GM18519 (cell line): ENCODE measurements at regions not wholly inside any gene's neighbourhood (a gene's known extent, or its start where the extent isn't known, plus 50 kb on each side); places are given as distances from the start of the nearest gene placed in this dataset.
"Not testable (repeated sequence)": the region's sequence is repeated elsewhere in the genome, so short reads cannot be mapped to it uniquely, and the experiment has no call there.

Source experiments
- ATAC-seq: cut with Tn5 transposase; IDR thresholded peaks from one replicate; pipeline ENCODE4 v1.9.1; 2021; ENCODE audit warnings: mild to moderate bottlenecking, moderate library complexity; ENCODE audit not compliant: unreplicated experiment, low FRiP score

- ATAC-seq, result no peak
These were observed 411.1 kb downstream of the TMEM121 start for GRCh38 chr14:105937253-105938054.

- no peak for ATAC-seq
These were observed 411.9 kb downstream of the TMEM121 start for GRCh38 chr14:105938055-105938863.

GRCh38 chr14:105938959-105939358, 412.6 kb downstream of the TMEM121 start:
- no peak for ATAC-seq

- no peak for ATAC-seq
These were observed 413.6 kb downstream of the TMEM121 start for GRCh38 chr14:105939810-105940508.

GRCh38 chr14:105940534-105941225, 414.3 kb downstream of the TMEM121 start:
- no peak for ATAC-seq

GRCh38 chr14:105941226-105942166, 415.1 kb downstream of the TMEM121 start:
- no peak for ATAC-seq

GRCh38 chr14:105942725-105943124, 416.3 kb downstream of the TMEM121 start:
- not testable (repeated sequence) for ATAC-seq

- ATAC-seq, result no peak
These were observed 417.7 kb downstream of the TMEM121 start for GRCh38 chr14:105943973-105944602.

- ATAC-seq, result no peak
These were observed 418.5 kb downstream of the TMEM121 start for GRCh38 chr14:105944632-105945610.

GRCh38 chr14:105945896-105946295, 419.5 kb downstream of the TMEM121 start:
- no peak for ATAC-seq

GRCh38 chr14:105947599-105947998, 421.2 kb downstream of the TMEM121 start:
- ATAC-seq, result no peak

GRCh38 chr14:105948955-105949354, 422.6 kb downstream of the TMEM121 start:
- ATAC-seq, result not testable (repeated sequence)

GRCh38 chr14:105950364-105950892, 424.0 kb downstream of the TMEM121 start:
- not testable (repeated sequence) for ATAC-seq

GRCh38 chr14:105951399-105951798, 425.0 kb downstream of the TMEM121 start:
- ATAC-seq, result no peak

GRCh38 chr14:105952222-105952621, 425.8 kb downstream of the TMEM121 start:
- ATAC-seq, result no peak

- ATAC-seq, result no peak
These were observed 426.4 kb downstream of the TMEM121 start for GRCh38 chr14:105952826-105953225.

- not testable (repeated sequence) for ATAC-seq
These were observed 435.2 kb downstream of the TMEM121 start for GRCh38 chr14:105961625-105962024.
